Stimulated activated naive B cell treated with anti-CD40 and anti-IgM and Interleukin-4, amounts not matched to agents 10 μg/mL and 1 μg/mL and 100 μg/mL, for 72 hours (primary cell): ENCODE measurements at regions not wholly inside any gene's neighbourhood (a gene's known extent, or its start where the extent isn't known, plus 50 kb on each side); places are given as distances from the start of the nearest gene placed in this dataset.

ENCODE experiments used
- ATAC-seq, 2 donors: fragments of 150-1000 bp; cut with Tn5 transposase; replicated peaks; 2 replicates each; pipeline ENCODE4 v1.10.0; 2021; ENCODE audit warnings: moderate library complexity in 1 of 2
- DNase-seq: peaks from one replicate; pipeline ENCODE4 v3.0.0; 2021
- H3K27ac Mint-ChIP-seq: one replicate; pipeline ENCODE4 v1.8.0; 2022; ENCODE audit warnings: mild to moderate bottlenecking, mixed read lengths
- H3K27me3 Mint-ChIP-seq, 2 donors: one replicate each; pipeline ENCODE4 v1.8.0; 2022; ENCODE audit warnings: mixed read lengths in 2 of 2
- H3K36me3 Mint-ChIP-seq, 2 donors: one replicate each; pipeline ENCODE4 v1.8.0; 2022; ENCODE audit warnings: mixed read lengths in 2 of 2, mild to moderate bottlenecking in 1 of 2
- H3K4me1 Mint-ChIP-seq, 2 donors: one replicate each; pipeline ENCODE4 v1.8.0; 2022; ENCODE audit warnings: mixed read lengths in 2 of 2, mild to moderate bottlenecking in 1 of 2
- H3K4me3 Mint-ChIP-seq, 2 donors: one replicate each; pipeline ENCODE4 v1.8.0; 2022; ENCODE audit warnings: mild to moderate bottlenecking in 2 of 2, mixed read lengths in 2 of 2, moderate library complexity in 1 of 2
- H3K9me3 Mint-ChIP-seq, 2 donors: one replicate each; pipeline ENCODE4 v1.8.0; 2022; ENCODE audit warnings: mixed read lengths in 2 of 2, mild to moderate bottlenecking in 1 of 2

GRCh38 chr4:31334086-31334910 is 614.1 kb downstream of the PCDH7 start:
- Mint-ChIP-seq H3K27ac (no peak overlapping the region), H3K36me3 (no peaks in the 10 kb centered on the region), H3K4me1 (no peaks in the 10 kb centered on the region), H3K4me3 (no peak overlapping the region), H3K9me3 (no peaks in the 10 kb centered on the region), H3K27me3 (no peaks in the 10 kb centered on the region)
- ATAC-seq (no peak), DNase-seq (no peak)

GRCh38 chr4:31338000-31338399 is 617.8 kb downstream of the PCDH7 start:
- no peak for DNase-seq
- H3K27me3 Mint-ChIP-seq = no peaks in the 10 kb centered on the region
- H3K36me3 Mint-ChIP-seq = no peaks in the 10 kb centered on the region
- peaks cover 9 to 10% of the 10 kb centered on the region in 2 donors for H3K9me3 Mint-ChIP-seq
- no peak overlapping the region for H3K27ac Mint-ChIP-seq
- H3K4me3 Mint-ChIP-seq = no peak overlapping the region
- no peaks in the 10 kb centered on the region for H3K4me1 Mint-ChIP-seq
- no peak for ATAC-seq

- no peak overlapping the region for H3K27ac Mint-ChIP-seq
- no peaks in the 10 kb centered on the region for H3K27me3 Mint-ChIP-seq
- no peak overlapping the region for H3K4me3 Mint-ChIP-seq
- H3K9me3 Mint-ChIP-seq = peaks cover 9 to 13% of the 10 kb centered on the region in 2 donors
- H3K4me1 Mint-ChIP-seq = no peaks in the 10 kb centered on the region
- H3K36me3 Mint-ChIP-seq = no peaks in the 10 kb centered on the region
- DNase-seq (no peak), ATAC-seq (no peak)
Observed at GRCh38 chr4:31341601-31342359, 621.6 kb downstream of the PCDH7 start.

GRCh38 chr4:31343061-31343460 is 622.9 kb downstream of the PCDH7 start:
- DNase-seq (no peak), ATAC-seq (no peak)
- H3K4me3 Mint-ChIP-seq = no peak overlapping the region
- no peaks in the 10 kb centered on the region for H3K4me1 Mint-ChIP-seq
- H3K9me3 Mint-ChIP-seq = peaks cover 9 to 13% of the 10 kb centered on the region in 2 donors
- H3K27me3 Mint-ChIP-seq = no peaks in the 10 kb centered on the region
- H3K27ac Mint-ChIP-seq = no peak overlapping the region
- no peaks in the 10 kb centered on the region for H3K36me3 Mint-ChIP-seq

- no peaks in the 10 kb centered on the region for H3K36me3 Mint-ChIP-seq
- H3K4me1 Mint-ChIP-seq = no peaks in the 10 kb centered on the region
- no peaks in the 10 kb centered on the region for H3K27me3 Mint-ChIP-seq
- H3K4me3 Mint-ChIP-seq = no peak overlapping the region
- ATAC-seq (no peak), DNase-seq (no peak)
- H3K27ac Mint-ChIP-seq = no peak overlapping the region
- peaks cover 2 to 4% of the 10 kb centered on the region in 2 donors for H3K9me3 Mint-ChIP-seq
Observed at GRCh38 chr4:31349907-31350306, 629.7 kb downstream of the PCDH7 start.

GRCh38 chr4:31351695-31352094 is 631.5 kb downstream of the PCDH7 start:
- Mint-ChIP-seq H3K27me3 (no peaks in the 10 kb centered on the region), H3K4me1 (no peaks in the 10 kb centered on the region), H3K27ac (no peak overlapping the region), H3K36me3 (no peaks in the 10 kb centered on the region), H3K4me3 (no peak overlapping the region), H3K9me3 (peaks cover 0 to 4% of the 10 kb centered on the region in 2 donors)
- ATAC-seq = no peak
- DNase-seq = no peak

- no peak for ATAC-seq
- no peak for DNase-seq
Observed at GRCh38 chr4:31356839-31357238, 636.7 kb downstream of the PCDH7 start.

GRCh38 chr4:31360786-31361185 is 640.6 kb downstream of the PCDH7 start:
- H3K36me3 Mint-ChIP-seq = no peaks in the 10 kb centered on the region
- no peak for DNase-seq
- H3K4me3 Mint-ChIP-seq = no peak overlapping the region
- no peaks in the 10 kb centered on the region for H3K4me1 Mint-ChIP-seq
- H3K27ac Mint-ChIP-seq = no peak overlapping the region
- no peaks in the 10 kb centered on the region for H3K27me3 Mint-ChIP-seq
- H3K9me3 Mint-ChIP-seq = peaks cover 2 to 5% of the 10 kb centered on the region in 2 donors
- ATAC-seq = no peak

More at GRCh38 chr4:31356839-31357238, 636.7 kb downstream of the PCDH7 start:
- H3K36me3 Mint-ChIP-seq = no peaks in the 10 kb centered on the region
- H3K27ac Mint-ChIP-seq = no peak overlapping the region
- no peak overlapping the region for H3K4me3 Mint-ChIP-seq
- no peaks in the 10 kb centered on the region for H3K4me1 Mint-ChIP-seq
- peaks cover 0 to 4% of the 10 kb centered on the region in 2 donors for H3K9me3 Mint-ChIP-seq
- H3K27me3 Mint-ChIP-seq = no peaks in the 10 kb centered on the region

- H3K4me1 Mint-ChIP-seq = no peaks in the 10 kb centered on the region
- peaks cover 2 to 5% of the 10 kb centered on the region in 2 donors for H3K9me3 Mint-ChIP-seq
- no peak overlapping the region for H3K4me3 Mint-ChIP-seq
- H3K27me3 Mint-ChIP-seq = no peaks in the 10 kb centered on the region
- no peak overlapping the region for H3K27ac Mint-ChIP-seq
- no peaks in the 10 kb centered on the region for H3K36me3 Mint-ChIP-seq
- no peak for DNase-seq
- ATAC-seq = no peak
Observed at GRCh38 chr4:31362756-31363155, 642.6 kb downstream of the PCDH7 start.

GRCh38 chr4:31365006-31365690 is 645.0 kb downstream of the PCDH7 start:
- H3K27ac Mint-ChIP-seq = no peak overlapping the region
- no peaks in the 10 kb centered on the region for H3K4me1 Mint-ChIP-seq
- peaks cover 2 to 5% of the 10 kb centered on the region in 2 donors for H3K9me3 Mint-ChIP-seq
- H3K27me3 Mint-ChIP-seq = no peaks in the 10 kb centered on the region
- no peak for DNase-seq
- no peak for ATAC-seq
- no peaks in the 10 kb centered on the region for H3K36me3 Mint-ChIP-seq
- H3K4me3 Mint-ChIP-seq = no peak overlapping the region

- DNase-seq = no peak
- Mint-ChIP-seq H3K9me3 (peaks cover 2 to 5% of the 10 kb centered on the region in 2 donors), H3K4me1 (no peaks in the 10 kb centered on the region), H3K27ac (no peak overlapping the region), H3K27me3 (no peaks in the 10 kb centered on the region), H3K36me3 (no peaks in the 10 kb centered on the region), H3K4me3 (no peak overlapping the region)
- no peak for ATAC-seq
Observed at GRCh38 chr4:31366041-31366440, 645.9 kb downstream of the PCDH7 start.

- H3K4me1 Mint-ChIP-seq = no peaks in the 10 kb centered on the region
- H3K9me3 Mint-ChIP-seq = no peaks in the 10 kb centered on the region
- no peaks in the 10 kb centered on the region for H3K27me3 Mint-ChIP-seq
- H3K4me3 Mint-ChIP-seq = no peak overlapping the region
- DNase-seq = no peak
- ATAC-seq = peak; percentile 82 to 85
- no peaks in the 10 kb centered on the region for H3K36me3 Mint-ChIP-seq
- H3K27ac Mint-ChIP-seq = no peak overlapping the region
Observed at GRCh38 chr4:31370866-31371465, 650.8 kb downstream of the PCDH7 start.

- no peaks in the 10 kb centered on the region for H3K36me3 Mint-ChIP-seq
- no peaks in the 10 kb centered on the region for H3K4me1 Mint-ChIP-seq
- no peak overlapping the region for H3K4me3 Mint-ChIP-seq
- no peak for DNase-seq
- no peaks in the 10 kb centered on the region for H3K27me3 Mint-ChIP-seq
- no peaks in the 10 kb centered on the region for H3K9me3 Mint-ChIP-seq
- ATAC-seq = no peak
- no peak overlapping the region for H3K27ac Mint-ChIP-seq
Observed at GRCh38 chr4:31374256-31374960, 654.2 kb downstream of the PCDH7 start.

GRCh38 chr4:31375936-31376335 is 655.8 kb downstream of the PCDH7 start:
- no peaks in the 10 kb centered on the region for H3K4me1 Mint-ChIP-seq
- no peaks in the 10 kb centered on the region for H3K27me3 Mint-ChIP-seq
- ATAC-seq (no peak), DNase-seq (no peak)
- no peak overlapping the region for H3K27ac Mint-ChIP-seq
- H3K36me3 Mint-ChIP-seq = no peaks in the 10 kb centered on the region
- no peaks in the 10 kb centered on the region for H3K9me3 Mint-ChIP-seq
- no peak overlapping the region for H3K4me3 Mint-ChIP-seq
